NT2/D1 (cell line): ENCODE measurements at regions not wholly inside any gene's neighbourhood (a gene's known extent, or its start where the extent isn't known, plus 50 kb on each side); places are given as distances from the start of the nearest gene placed in this dataset.

Source experiments
- DNase-seq: peaks from one replicate; pipeline ENCODE4 v3.0.0-alpha.2; 2011; ENCODE audit warnings: low read depth, low spot score
- H3K27me3 ChIP-seq: 2 replicates; pipeline ENCODE4 v1.6.0; 2011; ENCODE audit warnings: mild to moderate bottlenecking; ENCODE audit not compliant: insufficient read length, insufficient read depth
- H3K36me3 ChIP-seq: 2 replicates; pipeline ENCODE4 v1.6.1; 2011; ENCODE audit warnings: mild to moderate bottlenecking, low read length, mixed read lengths; ENCODE audit not compliant: insufficient read depth, insufficient read length
- H3K4me1 ChIP-seq: 2 replicates; pipeline ENCODE4 v1.5.1; 2011; ENCODE audit not compliant: insufficient read depth, insufficient read length
- H3K4me3 ChIP-seq: 2 replicates; pipeline ENCODE4 v1.5.1; 2011; ENCODE audit warnings: low read depth; ENCODE audit not compliant: insufficient read length
- H3K9ac ChIP-seq: 2 replicates; pipeline ENCODE4 v1.6.0; 2011; ENCODE audit warnings: low read depth; ENCODE audit not compliant: insufficient read length
- H3K9me3 ChIP-seq: 2 replicates; pipeline ENCODE4 v1.5.1; 2011; ENCODE audit warnings: mild to moderate bottlenecking, low read length; ENCODE audit not compliant: insufficient read depth
- SUZ12 ChIP-seq: IDR thresholded peaks from 2 replicates; pipeline ENCODE4 v1.6.1; 2011; ENCODE audit not compliant: insufficient read length, insufficient read depth; ENCODE audit errors: extremely low read depth
- YY1 ChIP-seq: IDR thresholded peaks from 2 replicates; pipeline ENCODE4 v1.6.1; 2011; ENCODE audit not compliant: insufficient read length, insufficient read depth
- ZNF274 ChIP-seq: IDR thresholded peaks from 2 replicates; pipeline ENCODE4 v1.6.1; 2011; ENCODE audit warnings: mild to moderate bottlenecking, low read depth, low read length

DNA sequence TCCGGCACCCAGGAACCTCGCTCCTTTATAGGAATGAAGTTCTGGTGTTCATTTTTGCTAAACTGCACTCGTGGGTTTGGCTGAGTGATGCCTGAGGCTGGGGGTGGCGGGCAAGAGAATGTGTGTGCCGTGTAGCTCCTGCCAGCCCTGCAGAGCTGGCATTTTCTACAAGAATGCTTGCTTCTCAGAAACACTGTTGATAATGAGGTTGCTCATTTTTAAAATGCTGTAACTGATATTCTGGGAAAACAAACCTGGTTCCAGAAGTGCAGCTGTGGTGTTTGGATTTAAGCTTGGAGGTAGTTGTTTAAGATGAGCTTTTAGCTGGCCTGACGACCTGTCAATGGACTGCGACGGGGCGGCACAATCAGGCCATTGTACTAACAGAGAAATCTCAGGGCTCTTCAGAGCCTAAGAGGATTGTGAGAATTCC is 511.9 kb upstream of the TNP1 start:
- H3K27me3 ChIP-seq, result no peaks in the 10 kb centered on the region
- TF ChIP-seq YY1 (no peak), ZNF274 (no peak), SUZ12 (no peak)
- no peak overlapping the region for H3K4me3 ChIP-seq
- no peaks in the 10 kb centered on the region for H3K36me3 ChIP-seq
- no peaks in the 10 kb centered on the region for H3K9me3 ChIP-seq
- no peak overlapping the region for H3K9ac ChIP-seq
- no peaks in the 10 kb centered on the region for H3K4me1 ChIP-seq
- DNase-seq, result no peak

DNA sequence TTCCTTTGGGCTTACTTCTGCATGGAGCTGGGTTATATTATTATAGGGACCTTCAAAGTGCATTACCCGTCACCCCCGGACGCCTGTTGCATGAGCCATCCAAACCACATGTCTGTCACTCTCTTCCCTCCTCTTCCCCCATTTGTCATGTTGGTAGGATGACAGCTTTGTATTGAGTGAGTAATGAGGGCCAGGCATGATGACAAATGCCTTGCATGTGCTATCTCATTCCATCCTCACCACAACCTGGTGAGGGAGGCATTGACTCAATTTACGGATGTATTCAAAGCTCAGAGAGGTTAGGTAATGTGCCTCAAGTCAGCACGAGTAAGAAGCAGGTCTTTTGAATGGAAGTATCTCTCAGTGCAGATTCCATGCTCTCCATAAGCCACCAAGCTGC is 510.5 kb upstream of the TNP1 start:
- no peaks in the 10 kb centered on the region for H3K36me3 ChIP-seq
- no peaks in the 10 kb centered on the region for H3K27me3 ChIP-seq
- no peaks in the 10 kb centered on the region for H3K9me3 ChIP-seq
- no peak for TF ChIP-seq ZNF274
- DNase-seq, result no peak
- H3K4me1 ChIP-seq, result no peaks in the 10 kb centered on the region
- no peak overlapping the region for H3K4me3 ChIP-seq
- no peak overlapping the region for H3K9ac ChIP-seq

DNA sequence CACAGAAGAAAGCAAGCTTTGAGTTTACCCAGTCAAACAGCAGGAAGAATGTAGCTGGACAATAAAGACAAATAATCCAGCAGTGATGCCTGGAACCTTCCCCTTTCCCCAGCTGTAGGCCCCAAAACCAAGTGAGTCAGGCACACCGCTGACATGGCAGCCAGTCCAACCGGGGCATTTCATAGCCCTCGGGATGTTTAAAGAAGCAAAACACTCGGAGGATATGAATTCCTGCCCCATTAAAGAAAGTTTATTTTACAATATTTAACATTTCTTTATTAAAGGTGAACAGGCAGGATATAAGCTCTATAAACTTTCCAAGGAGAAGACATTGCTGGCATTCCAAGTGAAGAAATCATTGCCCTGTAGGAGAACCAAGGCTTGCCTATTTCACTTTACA is 507.6 kb upstream of the TNP1 start:
- no peak for TF ChIP-seq YY1
- no peak for TF ChIP-seq SUZ12
- no peak for TF ChIP-seq ZNF274
- DNase-seq, result no peak
- no peaks in the 10 kb centered on the region for H3K36me3 ChIP-seq
- no peak overlapping the region for H3K9ac ChIP-seq
- H3K9me3 ChIP-seq, result no peaks in the 10 kb centered on the region
- no peaks in the 10 kb centered on the region for H3K27me3 ChIP-seq
- H3K4me1 ChIP-seq, result no peaks in the 10 kb centered on the region
- no peak overlapping the region for H3K4me3 ChIP-seq

DNA sequence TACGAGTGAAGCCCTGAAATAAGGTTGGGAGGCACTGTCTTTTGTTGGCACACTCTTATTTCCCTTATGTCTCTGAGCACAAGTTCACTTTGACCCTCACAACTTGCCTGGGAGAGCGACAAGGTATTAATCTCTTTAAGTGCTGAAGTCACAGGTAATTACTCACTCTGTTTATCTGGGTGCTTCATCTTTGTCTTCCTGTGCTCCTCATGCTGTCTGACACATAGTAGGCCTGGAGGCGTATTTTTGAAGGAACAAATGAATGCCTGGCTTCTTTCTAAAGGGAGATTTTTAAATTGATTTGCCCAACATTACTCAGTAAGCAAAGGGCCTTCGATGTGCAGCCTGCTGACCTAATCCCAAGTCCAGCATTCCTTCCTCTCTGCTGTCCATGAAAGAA is 507.1 kb upstream of the TNP1 start:
- TF ChIP-seq ZNF274 (no peak), SUZ12 (no peak), YY1 (no peak)
- Histone ChIP-seq H3K9me3 (no peaks in the 10 kb centered on the region), H3K4me1 (no peaks in the 10 kb centered on the region), H3K27me3 (no peaks in the 10 kb centered on the region), H3K9ac (no peak overlapping the region), H3K36me3 (no peaks in the 10 kb centered on the region), H3K4me3 (no peak overlapping the region)
- DNase-seq, result no peak

DNA sequence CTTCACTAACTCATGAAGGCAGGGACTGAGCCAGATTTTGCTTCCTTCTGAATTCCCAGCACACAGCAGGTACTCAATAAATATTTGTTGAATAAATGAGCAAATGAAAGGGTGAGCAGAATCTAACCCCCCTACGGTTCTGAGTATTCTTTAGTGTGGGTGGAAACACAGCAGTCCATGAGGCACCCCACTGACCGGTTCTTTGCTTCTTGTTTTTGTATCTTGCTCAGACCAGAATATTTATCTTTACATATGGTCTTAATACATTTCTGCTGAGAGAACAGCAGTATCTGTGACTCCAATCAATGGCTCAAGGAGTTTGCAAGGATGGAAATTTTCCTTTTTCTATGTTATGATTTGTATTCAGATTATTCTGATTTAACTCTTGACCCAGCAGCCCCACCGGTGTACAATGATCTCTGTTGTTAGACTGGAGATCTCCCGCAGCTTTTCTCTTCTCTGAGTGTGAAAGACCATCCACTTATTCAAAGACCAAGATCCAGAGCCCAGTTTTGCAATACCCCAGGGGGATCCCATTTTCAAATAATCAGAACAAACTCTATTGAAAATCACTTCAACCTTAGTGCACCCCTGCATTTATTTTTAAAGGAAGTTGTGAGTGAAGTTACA is 506.5 kb upstream of the TNP1 start:
- H3K4me3 ChIP-seq, result no peak overlapping the region
- no peaks in the 10 kb centered on the region for H3K4me1 ChIP-seq
- no peaks in the 10 kb centered on the region for H3K9me3 ChIP-seq
- H3K36me3 ChIP-seq, result no peaks in the 10 kb centered on the region
- H3K9ac ChIP-seq, result no peak overlapping the region
- DNase-seq, result no peak
- TF ChIP-seq ZNF274, result no peak
- TF ChIP-seq SUZ12, result no peak
- TF ChIP-seq YY1, result no peak
- H3K27me3 ChIP-seq, result no peaks in the 10 kb centered on the region

DNA sequence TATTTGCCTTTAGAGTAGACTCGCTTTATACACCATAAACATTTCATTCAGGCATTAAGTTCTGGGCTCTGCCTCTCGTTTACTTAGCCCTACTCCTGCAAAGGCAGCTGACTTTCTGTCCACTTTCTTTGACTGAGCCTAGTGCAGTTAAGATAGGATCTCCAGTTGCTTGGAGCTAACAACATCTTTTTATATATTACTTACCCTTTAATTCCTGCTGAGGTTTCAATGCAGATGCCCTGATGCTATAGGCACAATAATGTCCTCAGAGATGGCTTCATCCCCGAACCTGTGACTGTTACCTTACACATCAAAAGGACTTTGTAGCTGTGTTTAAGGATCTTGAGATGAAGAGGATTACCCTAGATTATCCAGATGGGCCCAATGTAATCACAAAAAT is 505.8 kb upstream of the TNP1 start:
- Histone ChIP-seq H3K4me1 (no peaks in the 10 kb centered on the region), H3K4me3 (no peak overlapping the region), H3K36me3 (no peaks in the 10 kb centered on the region), H3K9ac (no peak overlapping the region), H3K9me3 (no peaks in the 10 kb centered on the region), H3K27me3 (no peaks in the 10 kb centered on the region)
- TF ChIP-seq ZNF274, result no peak
- TF ChIP-seq SUZ12, result no peak
- TF ChIP-seq YY1, result no peak
- no peak for DNase-seq

DNA sequence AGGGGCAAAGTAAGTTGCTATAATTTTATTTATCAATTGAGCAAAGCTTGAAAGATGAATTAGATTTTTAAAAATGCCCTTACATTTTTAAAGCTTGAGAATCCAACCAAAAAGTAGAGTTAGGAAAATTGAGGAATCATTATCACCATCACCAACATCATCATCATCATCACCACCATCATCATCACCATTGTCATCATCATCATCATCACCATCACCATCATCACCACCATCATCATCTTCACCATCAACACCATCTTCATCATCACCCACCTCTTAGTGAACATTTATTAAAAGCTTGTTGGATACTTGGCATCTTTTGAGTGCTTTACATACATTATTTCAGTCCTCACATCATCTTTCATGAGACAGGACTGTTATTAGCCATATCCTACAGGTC is 504.4 kb upstream of the TNP1 start:
- Histone ChIP-seq H3K9me3 (no peaks in the 10 kb centered on the region), H3K4me3 (no peak overlapping the region), H3K36me3 (no peaks in the 10 kb centered on the region), H3K9ac (no peak overlapping the region), H3K27me3 (no peaks in the 10 kb centered on the region), H3K4me1 (no peaks in the 10 kb centered on the region)
- no peak for DNase-seq
- TF ChIP-seq SUZ12, result no peak
- TF ChIP-seq YY1, result no peak
- no peak for TF ChIP-seq ZNF274
